B cell (primary cell): ENCODE measurements at regions not wholly inside any gene's neighbourhood (a gene's known extent, or its start where the extent isn't known, plus 50 kb on each side); places are given as distances from the start of the nearest gene placed in this dataset.

ENCODE experiments used
- ATAC-seq: fragments of 200-7000 bp; cut with Tn5 transposase; one replicate; pipeline ENCODE4 v1.10.0; 2021; ENCODE audit warnings: low read depth, mild to moderate bottlenecking, moderate number of reproducible peaks, moderate library complexity
- CTCF ChIA-PET: fragments of 350-600 bp; sonication (Branson Sonifier 250); formaldehyde crosslinking; loops from one replicate; lab custom pipeline; 2021; ENCODE audit warnings: antibody characterized with exemption, inconsistent platforms; lab: Charles Lee
- POLR2A ChIA-PET: fragments of 350-600 bp; sonication (Branson Sonifier 250); formaldehyde crosslinking; loops from one replicate; lab custom pipeline; 2021; ENCODE audit warnings: antibody characterized with exemption; lab: Charles Lee
- DNase-seq: peaks from one replicate; pipeline ENCODE4 v3.0.0; 2013
- H2AFZ ChIP-seq: 2 replicates; pipeline ENCODE4 v1.6.1; 2012; ENCODE audit warnings: mild to moderate bottlenecking, low read depth, low read length; ENCODE audit not compliant: insufficient read depth, poor library complexity, severe bottlenecking
- H3K27ac ChIP-seq, 2 donors: 1 replicate in 1 of 2; 2 replicates in 1 of 2; pipeline ENCODE4 v1.5.1; 2012 to 2013; ENCODE audit warnings: low read length in 2 of 2, mild to moderate bottlenecking in 2 of 2, moderate library complexity in 1 of 2
- H3K27me3 ChIP-seq, 4 experiments: fragments of 200-600 bp in 1 of 4; sonication (generic) in 1 of 4; replicated peaks in 1 of 4; 1 replicate in 2 of 4; 2 replicates in 2 of 4; pipeline versions ENCODE4 v1.6.1 to v1.7.0; 2013 to 2016; ENCODE audit warnings: low read length in 3 of 4, mild to moderate bottlenecking in 2 of 4, mixed read lengths in 1 of 4, moderate library complexity in 1 of 4; ENCODE audit not compliant: insufficient read depth in 4 of 4, control insufficient read depth in 3 of 4; ENCODE audit errors: control extremely low read depth in 1 of 4
- H3K36me3 ChIP-seq, 2 experiments: replicated peaks in 1 of 2; 1 replicate in 1 of 2; 2 replicates in 1 of 2; pipeline versions ENCODE4 v1.6.1 to v1.7.1; 2013; ENCODE audit warnings: low read length in 1 of 2; ENCODE audit not compliant: insufficient read depth in 2 of 2, control insufficient read depth in 1 of 2; ENCODE audit errors: control extremely low read depth in 1 of 2, extremely low read depth in 1 of 2
- H3K4me1 ChIP-seq, 2 donors: fragments of 200-600 bp in 1 of 2; sonication (generic) in 1 of 2; 1 replicate in 1 of 2; 2 replicates in 1 of 2; pipeline versions ENCODE4 v1.5.1 to v1.6.1; 2013 to 2017; ENCODE audit warnings: low read length in 2 of 2; ENCODE audit not compliant: control insufficient read depth in 2 of 2, insufficient read depth in 2 of 2
- H3K4me2 ChIP-seq: replicated peaks from 2 replicates; pipeline ENCODE3; 2012; ENCODE audit warnings: mild to moderate bottlenecking, low read depth, low read length; ENCODE audit not compliant: poor library complexity, severe bottlenecking
- H3K4me3 ChIP-seq, 5 experiments: fragments of 200-600 bp in 1 of 5; sonication (generic) in 1 of 5; 1 replicate in 3 of 5; 2 replicates in 2 of 5; pipeline versions ENCODE4 v1.5.1 to v1.7.0; 2011 to 2016; ENCODE audit warnings: low read length in 4 of 5, mild to moderate bottlenecking in 4 of 5, low read depth in 2 of 5, control low read depth in 1 of 5, moderate library complexity in 1 of 5; ENCODE audit not compliant: insufficient read depth in 1 of 5; ENCODE audit errors: control extremely low read depth in 1 of 5, extremely low read depth in 1 of 5
- H3K79me2 ChIP-seq: fragments of 200-600 bp; sonication (generic); one replicate; pipeline ENCODE4 v1.6.0; 2016; ENCODE audit warnings: low read length; ENCODE audit not compliant: control insufficient read depth, insufficient read depth
- H3K9ac ChIP-seq: fragments of 200-600 bp; sonication (generic); 2 replicates; pipeline ENCODE4 v1.6.1; 2017; ENCODE audit warnings: mild to moderate bottlenecking, low read length, moderate library complexity
- H3K9me3 ChIP-seq, 3 donors: one replicate each; pipeline versions ENCODE4 v1.6.1 to v1.7.1; 2013; ENCODE audit warnings: low read length in 2 of 3; ENCODE audit not compliant: control insufficient read depth in 2 of 3, insufficient read depth in 1 of 3; ENCODE audit errors: control extremely low read depth in 1 of 3
- H4K20me1 ChIP-seq: 2 replicates; pipeline ENCODE4 v1.6.0; 2012; ENCODE audit warnings: mild to moderate bottlenecking, low read length; ENCODE audit not compliant: insufficient read depth, control insufficient read depth, poor library complexity, severe bottlenecking
- H3K27ac Mint-ChIP-seq: one replicate; pipeline ENCODE4 v1.8.0; 2021; ENCODE audit warnings: mixed read lengths
- H3K27me3 Mint-ChIP-seq: one replicate; pipeline ENCODE4 v1.8.0; 2021; ENCODE audit warnings: mixed read lengths
- H3K4me1 Mint-ChIP-seq: one replicate; pipeline ENCODE4 v1.8.0; 2021; ENCODE audit warnings: mixed read lengths
- H3K4me3 Mint-ChIP-seq: one replicate; pipeline ENCODE4 v1.8.0; 2021; ENCODE audit warnings: mixed read lengths
- H3K9me3 Mint-ChIP-seq: one replicate; pipeline ENCODE4 v1.8.0; 2022; ENCODE audit warnings: mixed read lengths; ENCODE audit not compliant: insufficient read depth
- EZH2 ChIP-seq: IDR thresholded peaks from 2 replicates; pipeline ENCODE4 v1.6.1; 2012; ENCODE audit warnings: borderline replicate concordance, low read depth, mild to moderate bottlenecking, moderate library complexity, low read length; ENCODE audit not compliant: insufficient read depth, poor library complexity, severe bottlenecking
- WGBS: methylation state at CpG from one replicate; pipeline ENCODE4 v1.1.5; 2013; ENCODE audit warnings: missing lambda C conversion rate; ENCODE audit not compliant: insufficient coverage; 5-methylcytosine and 5-hydroxymethylcytosine counted together
- intact Hi-C: fragments of 100-400 bp; cut with micrococcal nuclease; formaldehyde crosslinking; loops from one replicate; pipeline ENCODE4 v1.10.0; 2022
- TF ChIP-seq, protein P1 (sequence below): fragments of 200-600 bp; IDR thresholded peaks from one replicate; pipeline ENCODE4 v1.8.0; 2022; ENCODE audit warnings: antibody characterized with exemption, mild to moderate bottlenecking

DNA sequence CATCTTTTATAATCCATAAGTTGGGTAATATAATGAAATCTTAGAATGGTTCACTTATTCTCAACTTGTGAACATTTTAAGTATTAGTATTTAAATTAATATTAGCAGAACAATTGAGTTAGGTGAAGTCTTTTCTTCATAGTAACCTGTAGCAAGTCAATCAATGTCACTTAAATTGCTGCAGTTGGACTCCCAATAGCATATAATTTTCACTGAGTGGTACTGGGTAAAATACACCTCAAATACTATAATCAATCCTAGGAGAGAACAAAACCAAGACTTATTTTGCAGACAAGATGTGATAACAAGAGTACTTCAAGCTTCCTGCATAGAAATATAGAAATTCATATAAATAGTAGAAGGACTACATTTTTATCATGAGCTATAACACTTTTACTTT, 677.9 kb upstream of the LRRN3 start:
- Mint-ChIP-seq H3K4me3 (no peak overlapping the region), H3K4me1 (no peaks in the 10 kb centered on the region), H3K27ac (no peak overlapping the region), H3K27me3 (no peaks in the 10 kb centered on the region), H3K9me3 (peaks cover 2% of the 10 kb centered on the region)
- H4K20me1 ChIP-seq = no peaks in the 10 kb centered on the region
- H3K36me3 ChIP-seq = no peaks in the 10 kb centered on the region
- H3K4me1 ChIP-seq = no peaks in the 10 kb centered on the region
- H3K9me3 ChIP-seq = no peaks in the 10 kb centered on the region
- H2AFZ ChIP-seq = no peak overlapping the region
- H3K4me2 ChIP-seq = no peak overlapping the region
- H3K27me3 ChIP-seq = no peaks in the 10 kb centered on the region
- ChIA-PET CTCF (no interaction called here), POLR2A (no interaction called here)
- H3K9ac ChIP-seq = no peak overlapping the region
- no peaks in the 10 kb centered on the region for H3K79me2 ChIP-seq
- no peak overlapping the region for H3K27ac ChIP-seq
- TF ChIP-seq EZH2 = no peak
- TF ChIP-seq, protein P1, sequence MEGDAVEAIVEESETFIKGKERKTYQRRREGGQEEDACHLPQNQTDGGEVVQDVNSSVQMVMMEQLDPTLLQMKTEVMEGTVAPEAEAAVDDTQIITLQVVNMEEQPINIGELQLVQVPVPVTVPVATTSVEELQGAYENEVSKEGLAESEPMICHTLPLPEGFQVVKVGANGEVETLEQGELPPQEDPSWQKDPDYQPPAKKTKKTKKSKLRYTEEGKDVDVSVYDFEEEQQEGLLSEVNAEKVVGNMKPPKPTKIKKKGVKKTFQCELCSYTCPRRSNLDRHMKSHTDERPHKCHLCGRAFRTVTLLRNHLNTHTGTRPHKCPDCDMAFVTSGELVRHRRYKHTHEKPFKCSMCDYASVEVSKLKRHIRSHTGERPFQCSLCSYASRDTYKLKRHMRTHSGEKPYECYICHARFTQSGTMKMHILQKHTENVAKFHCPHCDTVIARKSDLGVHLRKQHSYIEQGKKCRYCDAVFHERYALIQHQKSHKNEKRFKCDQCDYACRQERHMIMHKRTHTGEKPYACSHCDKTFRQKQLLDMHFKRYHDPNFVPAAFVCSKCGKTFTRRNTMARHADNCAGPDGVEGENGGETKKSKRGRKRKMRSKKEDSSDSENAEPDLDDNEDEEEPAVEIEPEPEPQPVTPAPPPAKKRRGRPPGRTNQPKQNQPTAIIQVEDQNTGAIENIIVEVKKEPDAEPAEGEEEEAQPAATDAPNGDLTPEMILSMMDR = no peak
- H3K4me3 ChIP-seq = no peak overlapping the region
- intact Hi-C loops = no loop called here
- ATAC-seq (no peak), DNase-seq (no peak)

DNA sequence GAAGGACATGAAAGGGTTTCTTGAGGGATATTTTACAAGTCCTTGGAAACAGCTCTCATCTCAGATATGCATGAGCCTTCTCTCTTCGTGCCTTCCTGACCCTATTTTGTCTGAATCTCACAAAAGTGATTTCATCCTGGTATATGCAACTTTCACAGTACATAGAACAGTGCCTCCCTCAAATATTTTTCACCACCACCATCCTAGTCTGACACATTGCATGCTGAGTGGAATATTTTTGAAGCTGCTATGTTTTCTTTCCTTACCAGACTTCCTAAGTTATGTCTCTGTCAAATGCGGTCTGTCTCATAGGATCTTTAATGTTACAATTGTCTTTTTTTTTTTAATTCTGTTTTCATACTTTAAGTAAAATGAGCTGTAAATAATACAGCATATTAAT, 673.3 kb upstream of the LRRN3 start:
- Mint-ChIP-seq H3K27me3 (no peaks in the 10 kb centered on the region), H3K9me3 (no peaks in the 10 kb centered on the region), H3K27ac (no peak overlapping the region), H3K4me3 (no peak overlapping the region), H3K4me1 (no peaks in the 10 kb centered on the region)
- no peak for TF ChIP-seq EZH2
- TF ChIP-seq, protein P1 = no peak
- ATAC-seq (no peak), DNase-seq (no peak)
- H3K4me3 ChIP-seq = no peak overlapping the region
- no peaks in the 10 kb centered on the region for H3K36me3 ChIP-seq
- H3K9me3 ChIP-seq = no peaks in the 10 kb centered on the region
- H4K20me1 ChIP-seq = no peaks in the 10 kb centered on the region
- H3K27ac ChIP-seq = no peak overlapping the region
- intact Hi-C loops = no loop called here
- H3K79me2 ChIP-seq = no peaks in the 10 kb centered on the region
- ChIA-PET POLR2A (no interaction called here), CTCF (no interaction called here)
- no peak overlapping the region for H3K4me2 ChIP-seq
- H2AFZ ChIP-seq = no peak overlapping the region
- no peak overlapping the region for H3K9ac ChIP-seq
- H3K4me1 ChIP-seq = no peaks in the 10 kb centered on the region
- no peaks in the 10 kb centered on the region for H3K27me3 ChIP-seq
- 63% methylated on average over 1 of the region's 2 CpGs for WGBS
